Right cardiac atrium (tissue), 5 donors: ENCODE measurements at regions not wholly inside any gene's neighbourhood (a gene's known extent, or its start where the extent isn't known, plus 50 kb on each side); places are given as distances from the start of the nearest gene placed in this dataset.

Source experiments
- ATAC-seq, 2 donors: fragments of 200-7000 bp; cut with Tn5 transposase; one replicate each; pipeline versions ENCODE4 v1.8.0 to v1.9.1; 2020; ENCODE audit warnings: moderate library complexity in 2 of 2, mild to moderate bottlenecking in 1 of 2
- DNase-seq, 3 donors: peaks; one replicate each; pipeline ENCODE4 v3.0.0-alpha.2; 2020
- H3K27ac ChIP-seq: one replicate; pipeline ENCODE4 v1.5.1; 2013; ENCODE audit warnings: mild to moderate bottlenecking, low read length, control low read depth, moderate library complexity
- H3K27me3 ChIP-seq: one replicate; pipeline ENCODE4 v1.6.1; 2013; ENCODE audit not compliant: control insufficient read depth, insufficient read depth
- H3K4me1 ChIP-seq: one replicate; pipeline ENCODE4 v1.6.1; 2013; ENCODE audit warnings: low read length; ENCODE audit not compliant: control insufficient read depth, insufficient read depth
- H3K4me3 ChIP-seq: one replicate; pipeline ENCODE4 v1.5.1; 2013; ENCODE audit warnings: low read length, control low read depth
- H3K9me3 ChIP-seq: one replicate; pipeline ENCODE4 v1.6.1; 2013; ENCODE audit warnings: low read length; ENCODE audit not compliant: control insufficient read depth
- WGBS: extraction: QIAGEN DNeasy Blood & Tissue Kit; methylation state at CpG from one replicate; pipeline ENCODE4 v1.1.7; 2013; 5-methylcytosine and 5-hydroxymethylcytosine counted together
- intact Hi-C, 4 donors: fragments of 100-400 bp; cut with DNase I; formaldehyde crosslinking; loops; one replicate each; pipeline versions ENCODE4 v1.11.0 to v1.14.0; 2022 to 2023
- donor health status: healthy with polysubstance abuse.
- donor health status: DM: no; HTN: yes; CAD: no.
- donor health status: DM: no; HTN: no; CAD: no.
- donor health status: DM: no; HTN: yes; CAD: no; lungs with severe emphysema.
- donor health status: DM: yes; HTN: yes; CAD: no.

- DNase-seq (no peak), ATAC-seq (no peak)
- 75% methylated on average over 2 of the region's 2 CpGs for WGBS
- no peaks in the 10 kb centered on the region for H3K4me1 ChIP-seq
- H3K27me3 ChIP-seq, result no peaks in the 10 kb centered on the region
- no peaks in the 10 kb centered on the region for H3K9me3 ChIP-seq
- intact Hi-C loops, result no loop called here
- no peak overlapping the region for H3K4me3 ChIP-seq
- no peak overlapping the region for H3K27ac ChIP-seq
These were observed 193.8 kb downstream of the CNTN3 start for GRCh38 chr3:74420538-74421124.

GRCh38 chr3:74415731-74416130 is 198.7 kb downstream of the CNTN3 start:
- H3K9me3 ChIP-seq, result no peaks in the 10 kb centered on the region
- H3K4me1 ChIP-seq, result no peaks in the 10 kb centered on the region
- no peaks in the 10 kb centered on the region for H3K27me3 ChIP-seq
- DNase-seq (no peak), ATAC-seq (no peak)
- no peak overlapping the region for H3K27ac ChIP-seq
- H3K4me3 ChIP-seq, result no peak overlapping the region
- intact Hi-C loops, result no loop called here
- WGBS, result 65% methylated on average over 3 of the region's 3 CpGs

GRCh38 chr3:74413547-74414241 is 200.8 kb downstream of the CNTN3 start:
- intact Hi-C loops, result no loop called here
- no peak overlapping the region for H3K4me3 ChIP-seq
- 60% methylated on average over 3 of the region's 3 CpGs for WGBS
- DNase-seq, result peak in 1 of 3 donors; percentile 26
- no peaks in the 10 kb centered on the region for H3K9me3 ChIP-seq
- no peaks in the 10 kb centered on the region for H3K27me3 ChIP-seq
- no peaks in the 10 kb centered on the region for H3K4me1 ChIP-seq
- H3K27ac ChIP-seq, result no peak overlapping the region
- no peak for ATAC-seq

GRCh38 chr3:74410276-74410941 is 204.1 kb downstream of the CNTN3 start:
- DNase-seq, result no peak
- Histone ChIP-seq H3K4me3 (no peak overlapping the region), H3K9me3 (no peaks in the 10 kb centered on the region), H3K27ac (no peak overlapping the region), H3K27me3 (no peaks in the 10 kb centered on the region), H3K4me1 (no peaks in the 10 kb centered on the region)
- no peak for ATAC-seq
- WGBS, result 70% methylated on average over 2 of the region's 2 CpGs
- intact Hi-C loops, result no loop called here

GRCh38 chr3:74409066-74409465 is 205.4 kb downstream of the CNTN3 start:
- H3K4me3 ChIP-seq, result no peak overlapping the region
- intact Hi-C loops, result no loop called here

GRCh38 chr3:74403307-74403706 is 211.2 kb downstream of the CNTN3 start:
- H3K9me3 ChIP-seq, result no peaks in the 10 kb centered on the region
- intact Hi-C loops, result no loop called here
- H3K27ac ChIP-seq, result no peak overlapping the region
- 65% methylated on average over 2 of the region's 2 CpGs for WGBS
- ATAC-seq (no peak), DNase-seq (no peak)
- H3K27me3 ChIP-seq, result no peaks in the 10 kb centered on the region
- no peak overlapping the region for H3K4me3 ChIP-seq
- H3K4me1 ChIP-seq, result no peaks in the 10 kb centered on the region

More at GRCh38 chr3:74409066-74409465, 205.4 kb downstream of the CNTN3 start:
- H3K4me1 ChIP-seq, result no peaks in the 10 kb centered on the region
- H3K9me3 ChIP-seq, result no peaks in the 10 kb centered on the region
- no peak overlapping the region for H3K27ac ChIP-seq
- ATAC-seq (no peak), DNase-seq (no peak)
- H3K27me3 ChIP-seq, result no peaks in the 10 kb centered on the region

- DNase-seq (no peak), ATAC-seq (no peak)
- no peak overlapping the region for H3K4me3 ChIP-seq
- H3K4me1 ChIP-seq, result no peaks in the 10 kb centered on the region
- 63% methylated on average over 3 of the region's 3 CpGs for WGBS
- H3K27ac ChIP-seq, result no peak overlapping the region
- H3K9me3 ChIP-seq, result no peaks in the 10 kb centered on the region
- no peaks in the 10 kb centered on the region for H3K27me3 ChIP-seq
- intact Hi-C loops, result no loop called here
These were observed 211.6 kb downstream of the CNTN3 start for GRCh38 chr3:74402821-74403220.

GRCh38 chr3:74393426-74393825 is 221.0 kb downstream of the CNTN3 start:
- ATAC-seq (no peak), DNase-seq (no peak)
- Histone ChIP-seq H3K9me3 (no peaks in the 10 kb centered on the region), H3K27me3 (no peaks in the 10 kb centered on the region), H3K27ac (no peak overlapping the region), H3K4me3 (no peak overlapping the region), H3K4me1 (no peaks in the 10 kb centered on the region)
- intact Hi-C loops, result no loop called here
- 37% methylated on average over 3 of the region's 3 CpGs for WGBS

GRCh38 chr3:74390121-74390877 is 224.2 kb downstream of the CNTN3 start:
- intact Hi-C loops, result no loop called here
- DNase-seq, result no peak
- no peak overlapping the region for H3K4me3 ChIP-seq
- 59% methylated on average over 4 of the region's 4 CpGs for WGBS
- H3K27me3 ChIP-seq, result no peaks in the 10 kb centered on the region
- H3K4me1 ChIP-seq, result no peaks in the 10 kb centered on the region
- H3K27ac ChIP-seq, result no peak overlapping the region
- H3K9me3 ChIP-seq, result no peaks in the 10 kb centered on the region
- no peak for ATAC-seq

GRCh38 chr3:74387111-74387735 is 227.2 kb downstream of the CNTN3 start:
- Histone ChIP-seq H3K4me3 (no peak overlapping the region), H3K4me1 (no peaks in the 10 kb centered on the region), H3K27ac (no peak overlapping the region), H3K27me3 (no peaks in the 10 kb centered on the region), H3K9me3 (no peaks in the 10 kb centered on the region)
- intact Hi-C loops, result no loop called here
- DNase-seq (no peak), ATAC-seq (no peak)
- 50% methylated on average over 2 of the region's 2 CpGs for WGBS

- no peaks in the 10 kb centered on the region for H3K27me3 ChIP-seq
- H3K4me3 ChIP-seq, result no peak overlapping the region
- intact Hi-C loops, result no loop called here
These were observed 230.3 kb downstream of the CNTN3 start for GRCh38 chr3:74384159-74384558.

More at GRCh38 chr3:74384159-74384558, 230.3 kb downstream of the CNTN3 start:
- no peak overlapping the region for H3K27ac ChIP-seq
- WGBS, result 61% methylated on average over 4 of the region's 4 CpGs
- no peak for ATAC-seq
- no peaks in the 10 kb centered on the region for H3K9me3 ChIP-seq
- DNase-seq, result no peak
- no peaks in the 10 kb centered on the region for H3K4me1 ChIP-seq
